H4 (cell line): ENCODE measurements at regions not wholly inside any gene's neighbourhood (a gene's known extent, or its start where the extent isn't known, plus 50 kb on each side); places are given as distances from the start of the nearest gene placed in this dataset.

Experiments used
- DNase-seq: peaks from one replicate; pipeline ENCODE4 v3.0.0-alpha.2; 2015; ENCODE audit warnings: low spot score

- DNase-seq, result no peak
Observed at GRCh38 chrX:42151808-42152207, 228.5 kb upstream of the CASK start.

- no peak for DNase-seq
Observed at GRCh38 chrX:42149765-42150164, 226.4 kb upstream of the CASK start.

GRCh38 chrX:42149281-42149680, 225.9 kb upstream of the CASK start:
- DNase-seq, result no peak

GRCh38 chrX:42143866-42144592, 220.7 kb upstream of the CASK start:
- DNase-seq, result peak; percentile 10

GRCh38 chrX:42140320-42140719, 217.0 kb upstream of the CASK start:
- no peak for DNase-seq

GRCh38 chrX:42135583-42136228, 212.4 kb upstream of the CASK start:
- no peak for DNase-seq

GRCh38 chrX:42131856-42132255, 208.5 kb upstream of the CASK start:
- no peak for DNase-seq

GRCh38 chrX:42129022-42129940, 205.9 kb upstream of the CASK start:
- DNase-seq, result no peak

- DNase-seq, result no peak
Observed at GRCh38 chrX:42128587-42128986, 205.2 kb upstream of the CASK start.

GRCh38 chrX:42128020-42128419, 204.7 kb upstream of the CASK start:
- DNase-seq, result no peak

- DNase-seq, result no peak
Observed at GRCh38 chrX:42127563-42127962, 204.2 kb upstream of the CASK start.

GRCh38 chrX:42123369-42123768, 200.0 kb upstream of the CASK start:
- DNase-seq, result no peak

- peak; percentile 85 for DNase-seq
Observed at GRCh38 chrX:42119076-42119475, 195.7 kb upstream of the CASK start.

GRCh38 chrX:42117318-42117717, 194.0 kb upstream of the CASK start:
- DNase-seq, result no peak

- no peak for DNase-seq
Observed at GRCh38 chrX:42109428-42109827, 186.1 kb upstream of the CASK start.

- no peak for DNase-seq
Observed at GRCh38 chrX:42107495-42108488, 184.4 kb upstream of the CASK start.

- DNase-seq, result peak; percentile 40
Observed at GRCh38 chrX:42106556-42106955, 183.2 kb upstream of the CASK start.

- no peak for DNase-seq
Observed at GRCh38 chrX:42102586-42103282, 179.4 kb upstream of the CASK start.

GRCh38 chrX:42098900-42099299, 175.5 kb upstream of the CASK start:
- no peak for DNase-seq

- no peak for DNase-seq
Observed at GRCh38 chrX:42097486-42097885, 174.1 kb upstream of the CASK start.
